ENCODE measurements at regions not wholly inside any gene's neighbourhood (a gene's known extent, or its start where the extent isn't known, plus 50 kb on each side); places are given as distances from the start of the nearest gene placed in this dataset.

GRCh38 chr15:79513940-79514339 lies 81.8 kb downstream of the MINAR1 start:
- H3K27me3 ChIP-seq (ENCODE audit: insufficient read depth in 3 of 3, low read length in 2 of 3): no peaks in the 10 kb centered on the region
- H3K36me3 ChIP-seq (ENCODE audit: insufficient read depth in 1 of 2, low read depth in 1 of 2): no peaks in the 10 kb centered on the region
- no peaks in the 10 kb centered on the region for H3K4me1 ChIP-seq
- DNase-seq (no peak), ATAC-seq (no peak)
- 82 to 89% (median 88%) methylated on average over 5 of the region's 5 CpGs for whole genome bisulfite sequencing, 3 donors
- no peaks in the 10 kb centered on the region for H3K9me3 ChIP-seq
- intact Hi-C loops (cut with DNase I): no loop called here
- H3K4me3 ChIP-seq: no peak overlapping the region
- no peak for TF ChIP-seq CTCF (IDR thresholded peaks at IDR 0.05)
- H3K27ac ChIP-seq: no peak overlapping the region

- H3K9me3 ChIP-seq: no peaks in the 10 kb centered on the region
- H3K4me1 ChIP-seq: no peaks in the 10 kb centered on the region
- H3K4me3 ChIP-seq: no peak overlapping the region
- intact Hi-C loops (cut with DNase I): no loop called here
- DNase-seq (no peak), ATAC-seq (no peak)
- no peak for TF ChIP-seq CTCF (IDR thresholded peaks at IDR 0.05)
- H3K36me3 ChIP-seq (ENCODE audit: insufficient read depth in 1 of 2, low read depth in 1 of 2): no peaks in the 10 kb centered on the region
- no peaks in the 10 kb centered on the region for H3K27me3 ChIP-seq (ENCODE audit: insufficient read depth in 3 of 3, low read length in 2 of 3)
- 75 to 83% (median 77%) methylated on average over 7 of the region's 7 CpGs for WGBS, 3 donors
- H3K27ac ChIP-seq: no peak overlapping the region
Measured at GRCh38 chr15:79515300-79516027, 83.3 kb downstream of the MINAR1 start.

GRCh38 chr15:79516155-79516554 lies 84.0 kb downstream of the MINAR1 start:
- no peak overlapping the region for H3K27ac ChIP-seq
- intact Hi-C loops (cut with DNase I): no loop called here
- DNase-seq (no peak), ATAC-seq (no peak)
- H3K36me3 ChIP-seq (ENCODE audit: insufficient read depth in 1 of 2, low read depth in 1 of 2): no peaks in the 10 kb centered on the region
- WGBS, 3 donors: 37 to 57% (median 47%) methylated on average over 3 of the region's 3 CpGs
- H3K9me3 ChIP-seq: no peaks in the 10 kb centered on the region
- H3K4me1 ChIP-seq: no peaks in the 10 kb centered on the region
- no peaks in the 10 kb centered on the region for H3K27me3 ChIP-seq (ENCODE audit: insufficient read depth in 3 of 3, low read length in 2 of 3)
- TF ChIP-seq CTCF (IDR thresholded peaks at IDR 0.05): no peak
- H3K4me3 ChIP-seq: no peak overlapping the region

GRCh38 chr15:79516646-79517045 lies 84.5 kb downstream of the MINAR1 start:
- H3K4me1 ChIP-seq: no peaks in the 10 kb centered on the region
- TF ChIP-seq CTCF (IDR thresholded peaks at IDR 0.05): no peak
- WGBS, 3 donors: 78 to 80% (median 79%) methylated on average over 3 of the region's 3 CpGs
- H3K36me3 ChIP-seq (ENCODE audit: insufficient read depth in 1 of 2, low read depth in 1 of 2): no peaks in the 10 kb centered on the region
- H3K4me3 ChIP-seq: no peak overlapping the region
- no peaks in the 10 kb centered on the region for H3K9me3 ChIP-seq
- intact Hi-C loops (cut with DNase I): no loop called here
- DNase-seq: no peak
- ATAC-seq: no peak
- H3K27me3 ChIP-seq (ENCODE audit: insufficient read depth in 3 of 3, low read length in 2 of 3): no peaks in the 10 kb centered on the region
- no peak overlapping the region for H3K27ac ChIP-seq

GRCh38 chr15:79519628-79520027 lies 87.5 kb downstream of the MINAR1 start:
- no peaks in the 10 kb centered on the region for H3K4me1 ChIP-seq
- intact Hi-C loops (cut with DNase I): no loop called here
- no peaks in the 10 kb centered on the region for H3K9me3 ChIP-seq
- 53 to 65% (median 56%) methylated on average over 3 of the region's 3 CpGs for WGBS, 3 donors
- ATAC-seq (no peak), DNase-seq (no peak)
- no peaks in the 10 kb centered on the region for H3K36me3 ChIP-seq (ENCODE audit: insufficient read depth in 1 of 2, low read depth in 1 of 2)
- H3K27ac ChIP-seq: no peak overlapping the region
- H3K27me3 ChIP-seq (ENCODE audit: insufficient read depth in 3 of 3, low read length in 2 of 3): no peaks in the 10 kb centered on the region
- H3K4me3 ChIP-seq: no peak overlapping the region
- no peak for TF ChIP-seq CTCF (IDR thresholded peaks at IDR 0.05)
